Germinal center (tissue), 1 donor: ENCODE measurements at regions not wholly inside any gene's neighbourhood (a gene's known extent, or its start where the extent isn't known, plus 50 kb on each side); places are given as distances from the start of the nearest gene placed in this dataset.
"Not testable (repeated sequence)": the region's sequence is repeated elsewhere in the genome, so short reads cannot be mapped to it uniquely, and the experiment has no call there.

ENCODE experiments used
- DNase-seq: peaks from one replicate; pipeline ENCODE4 v3.0.0; 2012; ENCODE audit warnings: mixed read lengths, low spot score

DNA sequence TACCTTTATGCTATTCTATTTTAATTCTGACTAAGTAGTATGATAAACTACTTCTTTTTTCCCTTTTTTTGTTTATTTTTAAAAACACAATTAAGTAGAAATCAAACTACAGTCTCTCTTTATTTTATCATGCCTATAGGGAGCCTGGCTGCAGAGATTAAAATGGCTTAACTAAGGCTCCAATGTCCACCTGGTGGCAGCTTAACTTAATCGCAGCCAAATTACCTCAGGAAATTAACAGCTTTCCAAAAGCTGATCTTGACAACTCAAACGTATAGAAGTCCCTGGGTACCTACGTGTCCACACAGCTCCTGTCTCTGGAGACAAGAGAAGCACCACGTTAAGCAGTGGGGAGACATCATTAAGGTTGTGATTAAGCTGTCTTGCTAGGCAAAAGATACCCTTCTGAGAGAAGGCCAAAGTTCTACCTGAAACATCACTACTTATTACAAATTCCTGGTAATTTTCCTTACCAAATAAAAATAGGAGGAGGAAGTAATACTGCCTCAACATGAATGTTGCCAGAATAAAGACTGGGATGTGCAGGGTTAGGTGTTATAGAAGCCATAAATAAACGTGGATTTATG lies 63.2 kb upstream of the SNX19 start:
- no peak for DNase-seq

DNA sequence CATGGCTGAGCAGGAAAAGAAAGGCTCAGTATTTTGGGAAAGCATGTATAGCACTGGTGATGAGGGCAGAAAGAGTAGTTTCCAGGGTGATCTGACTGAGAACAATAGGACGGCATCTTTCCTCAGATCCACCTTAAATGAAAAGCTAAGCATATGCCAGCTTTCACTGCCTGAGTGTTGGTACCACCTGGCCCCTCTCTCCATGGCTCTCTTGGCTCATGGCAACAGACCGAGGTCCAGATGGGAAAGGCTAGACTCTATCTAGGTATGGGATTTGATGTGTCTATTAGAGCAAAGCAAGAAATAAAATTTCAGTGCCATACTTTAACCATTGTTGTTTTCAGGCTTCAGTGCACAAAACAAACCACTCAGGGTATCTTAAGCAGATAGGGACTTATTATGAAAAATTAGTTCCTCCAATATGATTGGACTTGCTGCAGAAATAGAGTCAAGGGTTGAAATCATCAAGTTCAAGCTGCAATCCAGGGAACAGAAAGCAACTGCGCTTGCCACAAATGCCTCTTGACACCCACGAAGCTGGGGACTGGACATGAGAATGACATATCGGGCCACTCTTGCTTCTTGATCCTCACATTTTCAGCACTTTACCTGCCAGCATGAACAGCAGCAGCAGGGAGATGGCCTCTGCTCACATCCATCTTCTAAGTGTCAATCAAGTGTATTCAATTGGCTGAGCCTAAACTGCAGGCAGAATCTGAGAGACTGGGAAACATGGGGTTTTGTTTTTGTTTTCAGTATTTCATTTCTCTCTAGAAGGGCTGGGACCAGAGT lies 64.0 kb upstream of the SNX19 start:
- no peak for DNase-seq

DNA sequence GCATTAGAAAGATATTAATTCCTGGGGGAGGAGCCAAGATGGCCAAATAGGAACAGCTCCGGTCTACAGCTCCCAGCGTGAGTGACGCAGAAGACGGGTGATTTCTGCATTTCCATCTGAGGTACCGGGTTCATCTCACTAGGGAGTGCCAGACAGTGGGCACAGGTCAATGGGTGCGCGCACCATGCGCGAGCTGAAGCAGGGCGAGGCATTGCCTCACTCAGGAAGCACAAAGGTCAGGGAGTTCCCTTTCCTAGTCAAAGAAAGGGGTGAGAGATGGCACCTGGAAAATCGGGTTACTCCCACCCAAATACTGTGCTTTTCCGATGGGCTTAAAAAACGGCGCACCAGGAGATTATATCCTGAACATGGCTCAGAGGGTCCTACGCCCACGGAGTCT lies 68.0 kb upstream of the SNX19 start:
- not testable (repeated sequence) for DNase-seq

DNA sequence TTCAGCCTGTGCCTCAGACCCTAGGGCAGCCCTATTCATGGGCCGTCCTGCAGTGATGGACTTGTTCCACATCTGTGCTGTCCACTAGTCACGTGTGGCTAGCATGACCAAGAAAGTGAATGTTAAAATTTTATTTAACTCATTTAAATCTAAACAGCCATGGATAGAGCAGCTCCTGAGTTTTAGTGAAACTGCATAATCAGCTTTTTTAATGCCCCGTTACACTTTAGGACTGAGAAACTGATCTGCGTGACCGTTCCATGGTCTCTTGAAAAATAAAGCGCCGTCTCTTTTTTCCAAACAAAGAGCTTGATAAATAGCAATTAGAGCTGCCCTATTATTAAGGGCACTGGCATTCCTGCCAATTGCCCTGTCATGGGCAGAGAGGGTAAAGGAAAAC lies 76.5 kb upstream of the SNX19 start:
- no peak for DNase-seq

DNA sequence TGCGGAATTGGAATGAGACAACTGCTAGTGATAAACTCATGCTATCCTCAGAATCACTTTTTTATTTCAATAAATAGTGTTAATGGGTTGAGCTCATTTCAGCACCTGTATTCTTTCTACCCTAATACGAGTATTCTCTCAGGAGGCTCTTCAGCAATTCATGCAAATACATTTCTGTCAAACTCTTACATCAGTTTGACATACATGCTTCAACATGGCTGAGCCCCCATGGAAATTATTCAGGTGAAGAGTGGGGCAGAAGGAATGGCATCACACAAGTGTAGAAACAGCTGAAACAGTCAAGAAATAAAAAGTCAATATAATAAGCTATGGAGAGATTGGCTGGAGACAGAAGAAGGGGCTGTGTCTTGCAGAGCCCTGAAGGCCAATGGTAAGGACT lies 77.8 kb upstream of the SNX19 start:
- DNase-seq: no peak

GRCh38 chr11:130995266-130995665 lies 79.0 kb upstream of the SNX19 start:
- DNase-seq: no peak

GRCh38 chr11:130997278-130997677 lies 81.0 kb upstream of the SNX19 start:
- no peak for DNase-seq

- no peak for DNase-seq
These were observed 82.8 kb upstream of the SNX19 start for GRCh38 chr11:130999086-130999485.

DNA sequence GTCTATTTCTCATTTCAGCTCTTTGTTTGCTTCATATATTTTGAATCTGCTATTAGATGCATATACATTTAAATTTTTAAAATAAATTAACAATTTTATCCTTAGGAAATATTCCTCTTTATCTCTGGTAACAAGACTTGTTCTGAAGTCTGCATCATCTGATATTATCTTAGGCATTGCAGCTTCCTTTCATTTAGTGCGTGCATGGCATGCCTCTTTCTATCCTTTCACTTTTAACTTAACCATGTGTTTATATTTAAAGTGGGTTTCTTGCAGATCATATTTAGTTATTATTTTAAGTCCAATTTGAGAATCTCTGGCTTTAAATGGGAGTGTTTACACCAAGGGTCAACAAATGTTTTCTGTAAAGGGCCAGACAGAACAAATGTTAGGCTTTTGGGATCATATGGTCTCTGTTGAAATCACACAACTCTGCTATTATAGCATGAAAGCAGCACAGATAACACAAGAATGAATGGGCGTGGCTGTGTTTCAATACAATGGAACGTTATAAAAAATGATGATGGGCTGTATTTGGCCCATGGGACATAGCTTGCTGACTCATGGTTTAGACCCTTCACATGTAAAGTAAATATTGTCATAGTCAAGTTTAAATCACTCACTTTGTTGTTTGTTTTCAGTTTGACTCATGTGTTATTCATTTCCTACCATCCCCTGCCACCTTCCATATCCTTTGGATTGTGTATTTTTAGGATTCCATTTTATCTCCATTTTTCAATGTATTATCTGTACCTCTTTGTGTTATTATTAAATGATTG lies 83.9 kb upstream of the SNX19 start:
- DNase-seq: no peak

DNA sequence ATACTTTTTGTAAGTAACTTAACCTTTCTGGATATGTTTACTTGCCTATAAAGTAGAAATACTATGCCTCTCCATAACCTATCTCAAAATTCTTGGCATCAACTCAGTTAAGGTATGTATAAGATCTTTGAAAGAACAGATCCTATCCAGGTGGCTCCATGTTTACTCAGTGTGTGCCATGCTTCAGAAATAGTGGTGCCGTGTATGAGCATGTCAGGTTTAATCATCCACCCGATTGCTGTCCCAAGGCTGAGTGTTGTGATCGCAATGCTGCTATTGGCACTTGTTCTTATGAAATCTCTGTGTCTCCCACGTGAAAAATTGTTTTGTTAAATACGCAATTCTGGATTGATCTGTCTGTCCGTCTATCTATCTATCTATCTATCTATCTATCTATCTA lies 85.9 kb upstream of the SNX19 start:
- no peak for DNase-seq

GRCh38 chr11:131005829-131006228 lies 89.5 kb upstream of the SNX19 start:
- DNase-seq: no peak

DNA sequence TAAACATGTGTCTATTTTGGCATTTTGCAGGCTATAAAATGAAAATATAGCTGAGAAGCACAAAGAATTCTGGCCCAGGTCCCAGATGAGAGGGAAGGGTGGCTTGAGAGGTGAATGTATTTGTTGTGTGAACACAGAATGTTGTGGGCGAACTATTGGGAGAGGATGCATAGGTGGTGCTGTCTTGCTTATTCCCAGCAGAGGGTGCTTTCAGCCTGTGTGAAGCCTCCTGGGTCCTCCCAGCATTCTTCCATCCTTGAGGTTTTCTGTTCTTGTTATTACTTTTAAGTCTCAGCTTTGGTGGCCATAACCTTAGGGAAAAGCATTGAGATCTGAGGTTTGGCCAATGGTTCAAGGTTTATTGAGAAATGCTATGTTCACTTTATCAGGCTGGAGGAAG lies 108.7 kb upstream of the SNX19 start:
- no peak for DNase-seq

DNA sequence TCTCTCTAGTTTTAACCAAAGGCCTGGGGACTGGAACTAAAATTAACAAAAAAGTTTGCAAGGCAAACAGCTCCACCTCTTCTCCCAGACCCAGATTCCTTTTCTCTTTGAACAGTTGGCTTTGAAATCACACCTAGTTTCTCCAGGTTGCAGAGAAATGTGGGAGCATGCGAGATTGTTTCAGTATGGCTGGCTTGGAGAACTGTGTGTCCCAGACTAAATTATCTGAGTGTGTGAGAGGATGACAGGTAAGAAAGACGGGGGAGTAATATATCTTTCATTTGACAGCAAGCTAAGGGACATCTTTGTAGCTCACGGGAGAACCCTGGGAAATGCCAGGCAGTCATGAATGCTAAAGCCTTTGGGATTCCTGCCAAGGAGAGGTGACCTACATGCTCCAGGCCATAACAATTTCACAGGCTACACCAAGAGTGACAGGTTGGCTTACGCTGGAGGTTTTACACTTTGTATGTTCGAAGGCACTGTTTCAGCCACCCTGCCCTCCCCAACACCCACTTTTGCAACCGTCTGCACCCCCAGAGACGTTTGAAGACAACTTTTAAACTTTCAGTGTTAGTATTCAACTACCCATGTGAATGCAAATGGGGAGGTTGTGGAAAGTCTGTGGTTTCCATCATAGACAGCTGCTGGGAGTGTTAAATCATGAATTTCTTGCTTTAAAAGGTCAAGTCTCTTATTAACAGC lies 109.3 kb upstream of the SNX19 start:
- DNase-seq: no peak

DNA sequence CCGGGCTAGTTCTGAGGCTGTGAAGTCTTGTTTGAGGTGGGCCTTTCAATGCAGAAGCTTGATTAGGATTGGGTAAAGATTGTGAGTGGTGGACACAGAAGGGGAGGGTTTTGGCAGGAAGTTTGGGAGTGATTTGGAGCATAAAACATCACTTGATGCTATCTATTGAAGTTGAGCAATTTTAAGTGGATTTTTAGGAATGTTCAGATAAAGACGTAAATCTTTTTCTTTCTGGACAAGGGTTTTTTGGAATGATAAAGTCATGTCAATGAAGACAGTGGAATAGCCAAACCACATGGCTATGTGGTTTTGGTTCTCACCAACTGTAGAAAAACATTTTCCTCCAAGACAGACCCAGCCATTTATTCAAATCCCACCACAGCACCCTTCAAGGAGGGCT lies 111.2 kb upstream of the SNX19 start:
- DNase-seq: no peak

DNA sequence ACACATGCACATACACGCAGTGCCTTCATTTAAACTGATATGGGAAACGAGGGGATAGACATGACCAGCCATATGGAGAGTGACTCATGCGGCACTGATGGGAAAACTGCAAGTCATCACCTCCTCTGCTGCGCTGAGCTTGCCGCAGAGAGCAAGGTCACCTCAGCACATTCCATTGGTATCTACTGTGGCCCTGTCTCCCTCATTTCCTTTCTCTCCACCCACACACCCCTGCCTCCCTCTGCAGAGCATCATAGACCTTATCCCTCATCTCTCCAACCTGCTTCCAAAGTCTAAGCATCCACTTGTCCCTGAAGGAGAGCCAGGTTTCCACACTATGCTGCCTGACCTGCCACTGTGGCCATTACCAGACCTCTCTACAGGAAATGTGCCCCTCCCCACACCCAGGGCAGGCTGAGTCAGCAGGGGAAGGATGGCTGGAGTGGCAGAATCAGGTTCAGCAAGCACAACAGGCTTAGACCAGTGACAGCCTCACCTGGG lies 116.9 kb upstream of the SNX19 start:
- DNase-seq: no peak

DNA sequence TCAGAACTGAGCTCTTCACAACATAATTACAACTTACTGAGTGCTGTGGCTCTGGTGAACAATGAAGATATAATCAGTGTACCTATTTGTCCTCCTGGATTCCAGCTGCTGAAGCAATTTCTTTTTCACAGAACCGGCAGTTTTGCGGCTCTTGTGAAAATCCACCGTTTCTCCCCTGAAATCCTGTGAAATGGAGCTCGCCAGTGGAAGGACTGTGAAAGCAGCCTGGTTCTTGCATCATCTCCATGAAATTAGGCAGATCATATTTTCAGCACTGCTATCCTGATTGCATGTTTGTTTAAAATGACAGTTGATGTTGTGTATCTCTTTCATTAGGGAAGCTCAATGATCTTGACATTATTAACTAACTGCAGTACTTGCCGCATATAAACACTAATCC lies 120.2 kb upstream of the SNX19 start:
- no peak for DNase-seq

GRCh38 chr11:131037873-131038272 lies 121.6 kb upstream of the SNX19 start:
- no peak for DNase-seq

DNA sequence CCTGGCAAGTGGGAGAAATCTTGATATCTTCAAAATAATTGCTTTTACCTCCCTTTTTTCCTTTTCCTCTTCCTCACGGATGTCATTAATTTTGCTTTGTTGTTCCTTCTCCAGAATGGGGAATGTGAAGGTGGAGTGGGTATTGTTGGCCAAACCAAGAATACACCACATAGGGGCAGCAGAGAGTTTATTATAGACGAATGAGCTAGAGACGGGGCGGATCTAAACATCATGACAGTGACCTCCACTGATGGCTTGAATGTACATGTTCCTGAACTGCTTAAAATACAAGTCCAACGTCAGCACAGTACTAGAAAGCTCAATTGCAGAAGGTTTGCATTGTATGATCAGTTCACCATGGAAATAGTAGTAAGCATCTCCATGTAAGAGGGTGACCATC lies 122.3 kb upstream of the SNX19 start:
- no peak for DNase-seq

DNA sequence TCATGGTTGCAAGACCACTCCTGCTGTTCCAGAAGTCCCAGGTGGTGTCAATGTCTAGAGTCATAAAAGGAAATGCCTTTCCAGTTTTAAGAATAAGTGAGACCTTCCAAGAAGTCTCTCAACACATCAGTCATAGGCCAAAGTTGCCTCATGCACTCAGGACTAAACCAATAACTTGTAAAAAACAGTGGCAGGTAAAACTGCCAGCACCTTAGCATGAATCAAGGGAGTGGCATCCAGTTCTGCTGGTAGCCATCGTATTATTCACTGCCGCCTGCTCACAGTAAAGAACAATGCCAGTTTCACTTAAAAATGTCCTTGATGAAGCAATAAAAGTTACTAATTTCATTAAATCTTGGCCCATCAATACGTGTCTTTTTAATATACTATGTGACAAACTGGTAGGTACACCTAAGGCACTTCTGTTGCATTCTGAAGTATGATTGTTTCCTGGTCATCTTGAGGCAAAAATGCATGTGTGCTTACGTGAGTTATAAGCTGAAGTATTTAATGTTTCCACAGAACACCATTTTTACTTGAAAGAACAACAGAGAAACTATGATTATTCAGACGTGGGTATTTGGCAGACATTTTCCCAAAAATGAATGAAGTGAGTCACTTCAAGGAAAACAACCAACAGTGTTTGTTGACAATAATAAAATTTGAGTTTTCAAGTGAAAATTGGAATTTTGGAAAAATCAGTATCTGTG lies 125.2 kb upstream of the SNX19 start:
- no peak for DNase-seq

GRCh38 chr11:131042041-131042390 lies 125.7 kb upstream of the SNX19 start:
- DNase-seq: no peak

DNA sequence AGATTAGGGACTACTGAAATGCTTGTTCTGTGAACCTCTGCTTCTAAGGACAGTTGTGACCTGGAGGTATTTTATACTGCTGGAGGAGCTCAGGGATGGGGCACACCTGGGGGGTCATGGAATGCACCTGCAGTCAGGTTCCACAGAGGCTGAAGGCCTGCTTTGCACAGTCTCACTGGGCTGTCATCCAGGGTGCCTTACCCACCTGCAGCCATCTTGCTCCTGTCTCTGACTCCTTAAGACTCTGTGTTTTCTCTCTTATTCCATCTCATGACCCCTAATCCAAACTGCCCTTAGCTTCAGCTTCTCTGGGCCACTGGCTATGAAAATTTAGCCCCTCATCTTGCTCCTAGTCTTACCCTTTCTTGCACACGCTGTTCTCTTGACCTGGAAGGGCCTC lies 127.0 kb upstream of the SNX19 start:
- no peak for DNase-seq

- DNase-seq: no peak
These were observed 128.6 kb upstream of the SNX19 start for GRCh38 chr11:131044851-131045250.
